ENCODE measurements at regions not wholly inside any gene's neighbourhood (a gene's known extent, or its start where the extent isn't known, plus 50 kb on each side); places are given as distances from the start of the nearest gene placed in this dataset.

GRCh38 chr18:34626404-34627136, 83.5 kb upstream of the DTNA start:
- TF ChIP-seq POLR2AphosphoS5 (IDR thresholded peaks at IDR 0.05; ENCODE audit: low read depth, low read length), result no peak
- TF ChIP-seq REST (IDR thresholded peaks at IDR 0.05; ENCODE audit: insufficient read depth in 1 of 2, low read depth in 2 of 2, low read length in 2 of 2), result no peak
- TF ChIP-seq SIN3A (IDR thresholded peaks at IDR 0.05; ENCODE audit: borderline replicate concordance, insufficient read depth, low read length), result no peak
- no peak for TF ChIP-seq TAF1 (IDR thresholded peaks at IDR 0.05; ENCODE audit: borderline replicate concordance, insufficient read depth, low read length)
- no peak for TF ChIP-seq FOXP2 (optimal IDR thresholded peaks at IDR 0.05; ENCODE audit: borderline replicate concordance, extremely low read depth, extremely low read length, insufficient read depth)

Measured in PFSK-1 (cell line).